K562 (cell line): ENCODE measurements at regions not wholly inside any gene's neighbourhood (a gene's known extent, or its start where the extent isn't known, plus 50 kb on each side); places are given as distances from the start of the nearest gene placed in this dataset.

Source experiments
- ATAC-seq: fragments of 200-7000 bp; cut with Tn5 transposase; 3 replicates; pipeline ENCODE4 v1.9.1; 2020; ENCODE audit warnings: moderate library complexity
- BruUV-seq: library from RNA; stranded (reverse); fragments of 400-500 nt; replicated peaks from 2 replicates; lab custom pipeline; 2021; lab: Mats Ljungman, UMichigan
- CTCF ChIA-PET: fragments of 300-600 bp; formaldehyde crosslinking; extraction: SDS; loops from one replicate; lab custom pipeline; 2021; ENCODE audit warnings: low intra/inter-chr PET ratio; lab: Yijun Ruan, JAX
- POLR2A ChIA-PET: fragments of 300-600, 350-650 bp; sonication (Branson Sonifier 250); formaldehyde crosslinking; extraction: SDS; loops from one replicate; lab custom pipeline; 2021; ENCODE audit warnings: antibody characterized with exemption, inconsistent platforms; lab: Yijun Ruan, JAX
- DNase-seq, 4 experiments: peaks; one replicate each; pipeline versions ENCODE4 v3.0.0 to v3.0.0-alpha.2; 2011 to 2018; ENCODE audit warnings: low spot score in 3 of 4, mixed read lengths in 3 of 4; ENCODE audit errors: extremely low read depth in 1 of 4
- FAIRE-seq: peaks from 2 replicates; lab custom pipeline; 2011; peaks lifted over from hg19 to GRCh38; lab: Jason Lieb, UNC
- H2AFZ ChIP-seq: 2 replicates; pipeline ENCODE4 v1.6.0; 2011; ENCODE audit warnings: low read depth, low read length, control low read depth, inconsistent platforms
- H3K27ac ChIP-seq: fragments of 200-600 bp; 3 replicates; pipeline ENCODE4 v1.8.0; 2011; ENCODE audit warnings: low read depth, mild to moderate bottlenecking, control low read depth, inconsistent platforms, low read length, moderate library complexity, mixed read lengths; ENCODE audit errors: extremely low read depth
- H3K27me3 ChIP-seq, 2 experiments: fragments of 300-600 bp in 1 of 2; 2 replicates in 1 of 2; 3 replicates in 1 of 2; pipeline versions ENCODE4 v1.6.0 to v1.8.0; 2011; ENCODE audit warnings: inconsistent platforms in 2 of 2, low read length in 2 of 2, mild to moderate bottlenecking in 1 of 2, mixed read lengths in 1 of 2, moderate library complexity in 1 of 2; ENCODE audit not compliant: control insufficient read depth in 2 of 2, insufficient read depth in 2 of 2
- H3K36me3 ChIP-seq: fragments of 300-600 bp; 3 replicates; pipeline ENCODE4 v1.8.0; 2011; ENCODE audit warnings: mild to moderate bottlenecking, low read length, inconsistent platforms; ENCODE audit not compliant: control insufficient read depth, insufficient read depth
- H3K4me1 ChIP-seq, 2 experiments: fragments of 200-600 bp in 1 of 2; replicated peaks in 1 of 2; 2 replicates in 1 of 2; 3 replicates in 1 of 2; pipeline versions ENCODE4 v1.5.1 to v1.8.0; 2011; ENCODE audit warnings: inconsistent platforms in 2 of 2, low read length in 2 of 2, mild to moderate bottlenecking in 1 of 2, mixed read lengths in 1 of 2, moderate library complexity in 1 of 2; ENCODE audit not compliant: control insufficient read depth in 2 of 2, insufficient read depth in 2 of 2
- H3K4me2 ChIP-seq: 2 replicates; pipeline ENCODE4 v1.6.1; 2011; ENCODE audit warnings: low read length, control low read depth, inconsistent platforms, mixed read lengths; ENCODE audit not compliant: insufficient read depth
- H3K4me3 ChIP-seq: fragments of 200-600 bp; sonication (generic), shearing (Covaris generic); 2 replicates; pipeline ENCODE4 v1.5.1; 2016; ENCODE audit warnings: control low read depth, inconsistent platforms
- H3K79me2 ChIP-seq: fragments of 200-600 bp; 3 replicates; pipeline ENCODE4 v1.8.0; 2011; ENCODE audit warnings: low read length, inconsistent platforms; ENCODE audit not compliant: control insufficient read depth, insufficient read depth
- H3K9ac ChIP-seq, 2 experiments: 2 replicates each; pipeline versions ENCODE4 v1.6.0 to v1.6.1; 2011; ENCODE audit warnings: low read depth in 2 of 2, low read length in 2 of 2, control low read depth in 1 of 2, inconsistent platforms in 1 of 2, mild to moderate bottlenecking in 1 of 2, mixed read lengths in 1 of 2; ENCODE audit not compliant: insufficient read depth in 1 of 2
- H3K9me1 ChIP-seq: one replicate; pipeline ENCODE4 v1.6.0; 2011; ENCODE audit warnings: inconsistent platforms, mild to moderate bottlenecking, low read length, moderate library complexity; ENCODE audit not compliant: control insufficient read depth, insufficient read depth
- H3K9me3 ChIP-seq: replicated peaks from 2 replicates; pipeline ENCODE4 v1.5.1; 2011; ENCODE audit warnings: low read depth, low read length, inconsistent platforms; ENCODE audit not compliant: control insufficient read depth, insufficient read depth
- H4K20me1 ChIP-seq: replicated peaks from 2 replicates; pipeline ENCODE4 v1.6.1; 2011; ENCODE audit warnings: low read length, inconsistent platforms, mixed read lengths; ENCODE audit not compliant: control insufficient read depth, insufficient read depth
- CBX5 ChIP-seq: IDR thresholded peaks from 2 replicates; pipeline ENCODE4 v1.6.1; 2014; ENCODE audit warnings: low read depth, borderline replicate concordance
- FOXA1 ChIP-seq: fragments of 450-650 bp; IDR thresholded peaks from 2 replicates; pipeline ENCODE4 v1.6.1; 2016; ENCODE audit warnings: mild to moderate bottlenecking, borderline replicate concordance
- GABPB1 ChIP-seq: sonication (generic); formaldehyde crosslinking; IDR thresholded peaks from 2 replicates; pipeline ENCODE4 v1.8.0; 2022; ENCODE audit warnings: mild to moderate bottlenecking, missing genetic modification reagents
- KLF1 ChIP-seq: fragments of 450-650 bp; IDR thresholded peaks from 2 replicates; pipeline ENCODE4 v1.6.1; 2016; ENCODE audit warnings: missing genetic modification characterization, missing compliant biosample characterization
- MAFF ChIP-seq: IDR thresholded peaks from 2 replicates; pipeline ENCODE4 v1.6.1; 2012; ENCODE audit warnings: low read length, improper control_type of control experiment
- TBL1XR1 ChIP-seq, 2 experiments: IDR thresholded peaks; 2 replicates each; pipeline ENCODE4 v1.6.1; 2012; ENCODE audit warnings: improper control_type of control experiment in 2 of 2, low read length in 2 of 2, mild to moderate bottlenecking in 1 of 2
- WGBS: fragments of 100-300 bp; shearing (Covaris generic); methylation state at CpG from one replicate; pipeline ENCODE4 v1.1.6; 2016; ENCODE audit warnings: low coverage, mixed read lengths; ENCODE audit not compliant: insufficient coverage; ENCODE audit errors: missing lambda C conversion rate; 5-methylcytosine and 5-hydroxymethylcytosine counted together
- in situ Hi-C: fragments of 300-500 bp; cut with MboI; formaldehyde crosslinking; loops from 4 replicates; pipeline ENCODE4 v1.15.0; 2018; ENCODE audit warnings: inconsistent platforms, mixed read lengths
- intact Hi-C: fragments of 100-400 bp; cut with micrococcal nuclease; formaldehyde crosslinking; loops from 2 replicates; pipeline ENCODE4 v1.14.2; 2022

GRCh38 chr6:22468256-22468965, 101.0 kb upstream of the HDGFL1 start (continued):
- TF ChIP-seq TBL1XR1 (IDR thresholded peaks at IDR 0.05; ENCODE audit: low read length in 2 of 2) = no peak
- TF ChIP-seq, all 486 proteins: peak for 0

- BruUV-seq = no TSS peak
- Histone ChIP-seq H3K27me3 (no peaks in the 10 kb centered on the region), H4K20me1 (no peaks in the 10 kb centered on the region), H3K9me3 (no peaks in the 10 kb centered on the region), H3K79me2 (no peaks in the 10 kb centered on the region), H3K9me1 (no peaks in the 10 kb centered on the region), H3K4me3 (no peak overlapping the region)
- no peak for ATAC-seq
- DNase-seq = no peak
- FAIRE-seq = no peak
- TF ChIP-seq CBX5 (no peak), MAFF (no peak), FOXA1 (no peak), GABPB1 (no peak), KLF1 (tag) (no peak)
- TF ChIP-seq, all 486 proteins: peak for 0
- intact Hi-C loops = no loop called here
- under 1% methylated on average over 7 of the region's 7 CpGs for WGBS
- Histone ChIP-seq H3K9ac (no peak overlapping the region), H2AFZ (no peak overlapping the region), H3K27ac (no peak overlapping the region), H3K4me1 (no peaks in the 10 kb centered on the region), H3K36me3 (no peaks in the 10 kb centered on the region), H3K4me2 (no peak overlapping the region)
- ChIA-PET POLR2A (no interaction called here), CTCF (no interaction called here)
- in situ Hi-C loops = no loop called here
Observed at GRCh38 chr6:22470454-22471131, 98.8 kb upstream of the HDGFL1 start.
